ENCODE measurements at regions not wholly inside any gene's neighbourhood (a gene's known extent, or its start where the extent isn't known, plus 50 kb on each side); places are given as distances from the start of the nearest gene placed in this dataset.

- Mint-ChIP-seq H3K36me3 (ENCODE audit: low read depth) (no peaks in the 10 kb centered on the region), H3K4me1 (peaks cover 55% of the 10 kb centered on the region), H3K4me3 (no peak overlapping the region), H3K27me3 (ENCODE audit: insufficient read depth, low read depth, poor library complexity) (no peaks in the 10 kb centered on the region), H3K9me3 (no peaks in the 10 kb centered on the region), H3K27ac (no peak overlapping the region)
- Histone ChIP-seq H2AFZ (no peak overlapping the region), H4K20me1 (replicated peaks; ENCODE audit: insufficient read depth) (no peaks in the 10 kb centered on the region), H3K27ac (ENCODE audit: low read depth) (no peak overlapping the region), H3K79me2 (replicated peaks; ENCODE audit: insufficient read depth) (peaks cover 92% of the 10 kb centered on the region), H3F3A (replicated peaks; ENCODE audit: low read depth) (no peaks in the 10 kb centered on the region), H3K27me3 (ENCODE audit: insufficient read depth) (no peaks in the 10 kb centered on the region), H3K4me1 (ENCODE audit: insufficient read depth) (peaks cover 45% of the 10 kb centered on the region), H3K4me3 (no peak overlapping the region), H3K9me2 (ENCODE audit: insufficient read depth) (no peaks in the 10 kb centered on the region), H3K4me2 (no peak overlapping the region), H3K36me3 (ENCODE audit: insufficient read depth) (no peaks in the 10 kb centered on the region)
- TF ChIP-seq STAT1 (IDR thresholded peaks at IDR 0.05; ENCODE audit: unreplicated experiment) (no peak), EZH2 (IDR thresholded peaks at IDR 0.05; ENCODE audit: low read depth, unreplicated experiment) (no peak), ZNF114 (CRISPR knock-in tag; IDR thresholded peaks at IDR 0.05) (no peak), JUNB (IDR thresholded peaks at IDR 0.05; ENCODE audit: unreplicated experiment) (no peak), ZNF331 (CRISPR knock-in tag; IDR thresholded peaks at IDR 0.05; ENCODE audit: low read depth) (no peak), EZH2phosphoT487 (IDR thresholded peaks at IDR 0.05; ENCODE audit: unreplicated experiment) (no peak)
- TF ChIP-seq, protein P1, sequence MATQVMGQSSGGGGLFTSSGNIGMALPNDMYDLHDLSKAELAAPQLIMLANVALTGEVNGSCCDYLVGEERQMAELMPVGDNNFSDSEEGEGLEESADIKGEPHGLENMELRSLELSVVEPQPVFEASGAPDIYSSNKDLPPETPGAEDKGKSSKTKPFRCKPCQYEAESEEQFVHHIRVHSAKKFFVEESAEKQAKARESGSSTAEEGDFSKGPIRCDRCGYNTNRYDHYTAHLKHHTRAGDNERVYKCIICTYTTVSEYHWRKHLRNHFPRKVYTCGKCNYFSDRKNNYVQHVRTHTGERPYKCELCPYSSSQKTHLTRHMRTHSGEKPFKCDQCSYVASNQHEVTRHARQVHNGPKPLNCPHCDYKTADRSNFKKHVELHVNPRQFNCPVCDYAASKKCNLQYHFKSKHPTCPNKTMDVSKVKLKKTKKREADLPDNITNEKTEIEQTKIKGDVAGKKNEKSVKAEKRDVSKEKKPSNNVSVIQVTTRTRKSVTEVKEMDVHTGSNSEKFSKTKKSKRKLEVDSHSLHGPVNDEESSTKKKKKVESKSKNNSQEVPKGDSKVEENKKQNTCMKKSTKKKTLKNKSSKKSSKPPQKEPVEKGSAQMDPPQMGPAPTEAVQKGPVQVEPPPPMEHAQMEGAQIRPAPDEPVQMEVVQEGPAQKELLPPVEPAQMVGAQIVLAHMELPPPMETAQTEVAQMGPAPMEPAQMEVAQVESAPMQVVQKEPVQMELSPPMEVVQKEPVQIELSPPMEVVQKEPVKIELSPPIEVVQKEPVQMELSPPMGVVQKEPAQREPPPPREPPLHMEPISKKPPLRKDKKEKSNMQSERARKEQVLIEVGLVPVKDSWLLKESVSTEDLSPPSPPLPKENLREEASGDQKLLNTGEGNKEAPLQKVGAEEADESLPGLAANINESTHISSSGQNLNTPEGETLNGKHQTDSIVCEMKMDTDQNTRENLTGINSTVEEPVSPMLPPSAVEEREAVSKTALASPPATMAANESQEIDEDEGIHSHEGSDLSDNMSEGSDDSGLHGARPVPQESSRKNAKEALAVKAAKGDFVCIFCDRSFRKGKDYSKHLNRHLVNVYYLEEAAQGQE (IDR thresholded peaks at IDR 0.05; ENCODE audit: unreplicated experiment): no peak
- TF ChIP-seq, protein P2, sequence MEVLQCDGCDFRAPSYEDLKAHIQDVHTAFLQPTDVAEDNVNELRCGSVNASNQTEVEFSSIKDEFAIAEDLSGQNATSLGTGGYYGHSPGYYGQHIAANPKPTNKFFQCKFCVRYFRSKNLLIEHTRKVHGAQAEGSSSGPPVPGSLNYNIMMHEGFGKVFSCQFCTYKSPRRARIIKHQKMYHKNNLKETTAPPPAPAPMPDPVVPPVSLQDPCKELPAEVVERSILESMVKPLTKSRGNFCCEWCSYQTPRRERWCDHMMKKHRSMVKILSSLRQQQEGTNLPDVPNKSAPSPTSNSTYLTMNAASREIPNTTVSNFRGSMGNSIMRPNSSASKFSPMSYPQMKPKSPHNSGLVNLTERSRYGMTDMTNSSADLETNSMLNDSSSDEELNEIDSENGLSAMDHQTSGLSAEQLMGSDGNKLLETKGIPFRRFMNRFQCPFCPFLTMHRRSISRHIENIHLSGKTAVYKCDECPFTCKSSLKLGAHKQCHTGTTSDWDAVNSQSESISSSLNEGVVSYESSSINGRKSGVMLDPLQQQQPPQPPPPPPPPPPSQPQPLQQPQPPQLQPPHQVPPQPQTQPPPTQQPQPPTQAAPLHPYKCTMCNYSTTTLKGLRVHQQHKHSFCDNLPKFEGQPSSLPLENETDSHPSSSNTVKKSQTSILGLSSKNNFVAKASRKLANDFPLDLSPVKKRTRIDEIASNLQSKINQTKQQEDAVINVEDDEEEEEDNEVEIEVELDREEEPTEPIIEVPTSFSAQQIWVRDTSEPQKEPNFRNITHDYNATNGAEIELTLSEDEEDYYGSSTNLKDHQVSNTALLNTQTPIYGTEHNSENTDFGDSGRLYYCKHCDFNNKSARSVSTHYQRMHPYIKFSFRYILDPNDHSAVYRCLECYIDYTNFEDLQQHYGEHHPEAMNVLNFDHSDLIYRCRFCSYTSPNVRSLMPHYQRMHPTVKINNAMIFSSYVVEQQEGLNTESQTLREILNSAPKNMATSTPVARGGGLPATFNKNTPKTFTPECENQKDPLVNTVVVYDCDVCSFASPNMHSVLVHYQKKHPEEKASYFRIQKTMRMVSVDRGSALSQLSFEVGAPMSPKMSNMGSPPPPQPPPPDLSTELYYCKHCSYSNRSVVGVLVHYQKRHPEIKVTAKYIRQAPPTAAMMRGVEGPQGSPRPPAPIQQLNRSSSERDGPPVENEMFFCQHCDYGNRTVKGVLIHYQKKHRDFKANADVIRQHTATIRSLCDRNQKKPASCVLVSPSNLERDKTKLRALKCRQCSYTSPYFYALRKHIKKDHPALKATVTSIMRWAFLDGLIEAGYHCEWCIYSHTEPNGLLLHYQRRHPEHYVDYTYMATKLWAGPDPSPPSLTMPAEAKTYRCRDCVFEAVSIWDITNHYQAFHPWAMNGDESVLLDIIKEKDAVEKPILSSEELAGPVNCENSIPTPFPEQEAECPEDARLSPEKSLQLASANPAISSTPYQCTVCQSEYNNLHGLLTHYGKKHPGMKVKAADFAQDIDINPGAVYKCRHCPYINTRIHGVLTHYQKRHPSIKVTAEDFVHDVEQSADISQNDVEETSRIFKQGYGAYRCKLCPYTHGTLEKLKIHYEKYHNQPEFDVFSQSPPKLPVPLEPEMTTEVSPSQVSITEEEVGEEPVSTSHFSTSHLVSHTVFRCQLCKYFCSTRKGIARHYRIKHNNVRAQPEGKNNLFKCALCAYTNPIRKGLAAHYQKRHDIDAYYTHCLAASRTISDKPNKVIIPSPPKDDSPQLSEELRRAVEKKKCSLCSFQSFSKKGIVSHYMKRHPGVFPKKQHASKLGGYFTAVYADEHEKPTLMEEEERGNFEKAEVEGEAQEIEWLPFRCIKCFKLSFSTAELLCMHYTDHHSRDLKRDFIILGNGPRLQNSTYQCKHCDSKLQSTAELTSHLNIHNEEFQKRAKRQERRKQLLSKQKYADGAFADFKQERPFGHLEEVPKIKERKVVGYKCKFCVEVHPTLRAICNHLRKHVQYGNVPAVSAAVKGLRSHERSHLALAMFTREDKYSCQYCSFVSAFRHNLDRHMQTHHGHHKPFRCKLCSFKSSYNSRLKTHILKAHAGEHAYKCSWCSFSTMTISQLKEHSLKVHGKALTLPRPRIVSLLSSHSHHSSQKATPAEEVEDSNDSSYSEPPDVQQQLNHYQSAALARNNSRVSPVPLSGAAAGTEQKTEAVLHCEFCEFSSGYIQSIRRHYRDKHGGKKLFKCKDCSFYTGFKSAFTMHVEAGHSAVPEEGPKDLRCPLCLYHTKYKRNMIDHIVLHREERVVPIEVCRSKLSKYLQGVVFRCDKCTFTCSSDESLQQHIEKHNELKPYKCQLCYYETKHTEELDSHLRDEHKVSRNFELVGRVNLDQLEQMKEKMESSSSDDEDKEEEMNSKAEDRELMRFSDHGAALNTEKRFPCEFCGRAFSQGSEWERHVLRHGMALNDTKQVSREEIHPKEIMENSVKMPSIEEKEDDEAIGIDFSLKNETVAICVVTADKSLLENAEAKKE (CRISPR knock-in tag; IDR thresholded peaks at IDR 0.05): no peak
- DNase-seq (ENCODE audit: low spot score) (no peak), ATAC-seq (no peak; the same call in 2 of the 3 replicates)
Measured at GRCh38 chr11:129259931-129260348, 67.8 kb upstream of the ARHGAP32 start.

Data from GM23338 (cell line).